Psoas muscle (tissue), 7 donors: ENCODE measurements at regions not wholly inside any gene's neighbourhood (a gene's known extent, or its start where the extent isn't known, plus 50 kb on each side); places are given as distances from the start of the nearest gene placed in this dataset.

Source experiments
- ATAC-seq, 4 donors: fragments of 200-7000 bp; cut with Tn5 transposase; one replicate each; pipeline ENCODE4 v1.9.1; 2020; ENCODE audit warnings: moderate library complexity in 3 of 4, mild to moderate bottlenecking in 2 of 4
- DNase-seq, 2 donors: peaks; one replicate each; pipeline ENCODE4 v3.0.0-alpha.2; 2020
- H3K27ac ChIP-seq: fragments of 200-600 bp; one replicate; pipeline ENCODE4 v1.8.0; 2022
- H3K27me3 ChIP-seq, 3 donors: fragments of 200-600 bp in 1 of 3; one replicate each; pipeline versions ENCODE4 v1.6.1 to v1.8.0; 2013 to 2022; ENCODE audit warnings: low read length in 2 of 3, mild to moderate bottlenecking in 2 of 3, moderate library complexity in 1 of 3; ENCODE audit not compliant: insufficient read depth in 3 of 3
- H3K36me3 ChIP-seq, 2 donors: fragments of 200-600 bp in 1 of 2; one replicate each; pipeline versions ENCODE4 v1.6.1 to v1.8.0; 2013 to 2022; ENCODE audit warnings: low read depth in 1 of 2, mild to moderate bottlenecking in 1 of 2, moderate library complexity in 1 of 2; ENCODE audit not compliant: insufficient read depth in 1 of 2
- H3K4me1 ChIP-seq: fragments of 200-600 bp; one replicate; pipeline ENCODE4 v1.8.0; 2022
- H3K4me3 ChIP-seq: fragments of 200-600 bp; one replicate; pipeline ENCODE4 v1.8.0; 2022; ENCODE audit warnings: mild to moderate bottlenecking
- H3K9me3 ChIP-seq: fragments of 200-600 bp; one replicate; pipeline ENCODE4 v1.8.0; 2022
- CTCF ChIP-seq: fragments of 200-600 bp; IDR thresholded peaks from one replicate; pipeline ENCODE4 v1.8.0; 2022; ENCODE audit warnings: antibody characterized with exemption
- WGBS, 3 donors: extraction: QIAGEN DNeasy Blood & Tissue Kit; methylation state at CpG; one replicate each; pipeline versions ENCODE4 v1.1.6 to v1.1.7; 2013; 5-methylcytosine and 5-hydroxymethylcytosine counted together
- intact Hi-C, 2 donors: fragments of 100-400 bp; cut with DNase I; formaldehyde crosslinking; loops; one replicate each; pipeline versions ENCODE4 v1.11.0 to v1.14.2; 2022
- donor health status: healthy with polysubstance abuse.
- donor health status: DM: no; HTN: no; CAD: no; lungs with moderate emphysema.
- donor health status: Bipolar disorder and iron deficiency.
- donor health status: healthy.
- donor health status: DM: yes; HTN: yes; CAD: no.
- donor health status: DM: no; HTN: no; CAD: no.
- donor health status: DM: yes; HTN: yes; CAD: no.

GRCh38 chr12:126247936-126248335 lies 1182.7 kb downstream of the AACS start:
- DNase-seq (no peak), ATAC-seq (no peak)
- H3K4me1 ChIP-seq: no peaks in the 10 kb centered on the region
- no peak overlapping the region for H3K27ac ChIP-seq
- 84 to 95% (median 88%) methylated on average over 1 of the region's 1 CpG for WGBS, 3 donors
- intact Hi-C loops: no loop called here
- no peak overlapping the region for H3K4me3 ChIP-seq
- no peak for TF ChIP-seq CTCF
- H3K27me3 ChIP-seq: no peaks in the 10 kb centered on the region
- no peaks in the 10 kb centered on the region for H3K36me3 ChIP-seq
- no peaks in the 10 kb centered on the region for H3K9me3 ChIP-seq

GRCh38 chr12:126248871-126249403 lies 1183.7 kb downstream of the AACS start:
- no peak for DNase-seq
- no peaks in the 10 kb centered on the region for H3K9me3 ChIP-seq
- no peak overlapping the region for H3K4me3 ChIP-seq
- no peak for TF ChIP-seq CTCF
- no peak for ATAC-seq
- H3K4me1 ChIP-seq: no peaks in the 10 kb centered on the region
- H3K27ac ChIP-seq: no peak overlapping the region
- H3K27me3 ChIP-seq: no peaks in the 10 kb centered on the region
- intact Hi-C loops: no loop called here
- no peaks in the 10 kb centered on the region for H3K36me3 ChIP-seq
- 75 to 77% (median 76%) methylated on average over 8 of the region's 8 CpGs for WGBS, 3 donors

- ATAC-seq (no peak), DNase-seq (no peak)
- no peaks in the 10 kb centered on the region for H3K27me3 ChIP-seq
- intact Hi-C loops: no loop called here
- WGBS, 3 donors: 86 to 88% (median 86%) methylated on average over 3 of the region's 3 CpGs
- no peak for TF ChIP-seq CTCF
- H3K36me3 ChIP-seq: no peaks in the 10 kb centered on the region
- no peaks in the 10 kb centered on the region for H3K9me3 ChIP-seq
- no peak overlapping the region for H3K4me3 ChIP-seq
- H3K4me1 ChIP-seq: no peaks in the 10 kb centered on the region
- H3K27ac ChIP-seq: no peak overlapping the region
Measured at GRCh38 chr12:126258190-126258589, 1193.0 kb downstream of the AACS start.

GRCh38 chr12:126262829-126263228 lies 1197.6 kb downstream of the AACS start:
- Histone ChIP-seq H3K9me3 (no peaks in the 10 kb centered on the region), H3K27ac (no peak overlapping the region), H3K36me3 (no peaks in the 10 kb centered on the region), H3K27me3 (no peaks in the 10 kb centered on the region), H3K4me3 (no peak overlapping the region), H3K4me1 (no peaks in the 10 kb centered on the region)
- intact Hi-C loops: no loop called here
- WGBS, 3 donors: 88 to 93% (median 92%) methylated on average over 5 of the region's 5 CpGs
- no peak for DNase-seq
- no peak for ATAC-seq
- TF ChIP-seq CTCF: no peak

- Histone ChIP-seq H3K4me3 (no peak overlapping the region), H3K27ac (no peak overlapping the region), H3K27me3 (no peaks in the 10 kb centered on the region), H3K9me3 (no peaks in the 10 kb centered on the region), H3K36me3 (no peaks in the 10 kb centered on the region), H3K4me1 (no peaks in the 10 kb centered on the region)
- no peak for DNase-seq
- 86 to 93% (median 87%) methylated on average over 4 of the region's 4 CpGs for WGBS, 3 donors
- no peak for TF ChIP-seq CTCF
- intact Hi-C loops: no loop called here
- no peak for ATAC-seq
Measured at GRCh38 chr12:126268222-126268621, 1203.0 kb downstream of the AACS start.
